Activated naive CD8-positive, alpha-beta T cell treated with anti-CD3 and anti-CD28 coated beads, Interleukin-2, amount 10 ng/mL, durations not matched to agents 7 days and 5 days (primary cell): ENCODE measurements at regions not wholly inside any gene's neighbourhood (a gene's known extent, or its start where the extent isn't known, plus 50 kb on each side); places are given as distances from the start of the nearest gene placed in this dataset.
"Not testable (repeated sequence)": the region's sequence is repeated elsewhere in the genome, so short reads cannot be mapped to it uniquely, and the experiment has no call there.

Source experiments
- ATAC-seq: fragments of 150-1000 bp; cut with Tn5 transposase; one replicate; pipeline ENCODE4 v1.10.0; 2021; ENCODE audit warnings: low read depth, moderate library complexity
- POLR2A ChIA-PET: fragments of 350-600 bp; sonication (Branson Sonifier 250); formaldehyde crosslinking; loops from one replicate; lab custom pipeline; 2021; ENCODE audit warnings: antibody characterized with exemption; lab: Charles Lee
- DNase-seq: peaks from one replicate; pipeline ENCODE4 v3.0.0; 2021
- H3K27ac Mint-ChIP-seq: one replicate; pipeline ENCODE4 v1.8.0; 2022; ENCODE audit warnings: mild to moderate bottlenecking, mixed read lengths
- H3K27me3 Mint-ChIP-seq: one replicate; pipeline ENCODE4 v1.8.0; 2022; ENCODE audit warnings: mild to moderate bottlenecking, moderate library complexity, mixed read lengths
- H3K36me3 Mint-ChIP-seq: one replicate; pipeline ENCODE4 v1.8.0; 2021; ENCODE audit warnings: mild to moderate bottlenecking, mixed read lengths
- H3K4me1 Mint-ChIP-seq: one replicate; pipeline ENCODE4 v1.8.0; 2021; ENCODE audit warnings: mixed read lengths
- H3K4me3 Mint-ChIP-seq: one replicate; pipeline ENCODE4 v1.8.0; 2022; ENCODE audit warnings: mild to moderate bottlenecking, moderate library complexity, mixed read lengths
- H3K9me3 Mint-ChIP-seq: one replicate; pipeline ENCODE4 v1.8.0; 2021; ENCODE audit warnings: mixed read lengths

GRCh38 chr14:19204827-19205226 is 229.3 kb downstream of the POTEG start:
- H3K27me3 Mint-ChIP-seq, H3K9me3 Mint-ChIP-seq, ATAC-seq, DNase-seq, H3K36me3 Mint-ChIP-seq, POLR2A ChIA-PET, H3K4me3 Mint-ChIP-seq, H3K27ac Mint-ChIP-seq, H3K4me1 Mint-ChIP-seq: not testable (repeated sequence)

GRCh38 chr14:19216480-19216879 is 217.7 kb downstream of the POTEG start:
- H3K27ac Mint-ChIP-seq, POLR2A ChIA-PET, DNase-seq, H3K27me3 Mint-ChIP-seq, H3K36me3 Mint-ChIP-seq, ATAC-seq, H3K4me3 Mint-ChIP-seq, H3K9me3 Mint-ChIP-seq, H3K4me1 Mint-ChIP-seq: not testable (repeated sequence)

- H3K4me1 Mint-ChIP-seq, H3K9me3 Mint-ChIP-seq, ATAC-seq, DNase-seq, H3K36me3 Mint-ChIP-seq, POLR2A ChIA-PET, H3K4me3 Mint-ChIP-seq, H3K27me3 Mint-ChIP-seq, H3K27ac Mint-ChIP-seq: not testable (repeated sequence)
Observed at GRCh38 chr14:19219423-19219822, 214.7 kb downstream of the POTEG start.

GRCh38 chr14:19231421-19231820 is 202.7 kb downstream of the POTEG start:
- H3K27ac Mint-ChIP-seq, H3K36me3 Mint-ChIP-seq, DNase-seq, POLR2A ChIA-PET, ATAC-seq, H3K27me3 Mint-ChIP-seq, H3K4me1 Mint-ChIP-seq, H3K4me3 Mint-ChIP-seq, H3K9me3 Mint-ChIP-seq: not testable (repeated sequence)

DNA sequence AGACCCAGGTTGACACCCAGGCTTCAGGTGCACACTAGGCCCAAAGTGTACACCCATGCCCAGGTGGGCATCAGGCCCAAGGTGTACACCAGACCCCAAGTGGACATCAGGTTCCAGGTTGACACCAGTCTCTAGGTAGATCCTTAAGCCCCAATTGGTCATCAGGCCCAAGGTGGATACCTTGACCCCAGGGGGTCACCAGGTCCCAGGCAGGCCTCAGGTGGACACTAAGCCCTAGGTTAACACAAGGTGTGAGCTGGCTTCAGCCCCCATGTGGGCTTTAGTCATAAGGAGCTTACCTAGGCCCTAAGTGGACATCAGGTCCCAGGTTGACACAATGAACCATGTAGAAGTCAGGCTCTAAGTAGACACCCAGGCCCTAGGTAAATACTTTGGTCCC is 200.1 kb downstream of the POTEG start:
- H3K4me1 Mint-ChIP-seq, H3K27me3 Mint-ChIP-seq, H3K9me3 Mint-ChIP-seq, POLR2A ChIA-PET, H3K36me3 Mint-ChIP-seq, ATAC-seq, H3K4me3 Mint-ChIP-seq, H3K27ac Mint-ChIP-seq, DNase-seq: not testable (repeated sequence)

DNA sequence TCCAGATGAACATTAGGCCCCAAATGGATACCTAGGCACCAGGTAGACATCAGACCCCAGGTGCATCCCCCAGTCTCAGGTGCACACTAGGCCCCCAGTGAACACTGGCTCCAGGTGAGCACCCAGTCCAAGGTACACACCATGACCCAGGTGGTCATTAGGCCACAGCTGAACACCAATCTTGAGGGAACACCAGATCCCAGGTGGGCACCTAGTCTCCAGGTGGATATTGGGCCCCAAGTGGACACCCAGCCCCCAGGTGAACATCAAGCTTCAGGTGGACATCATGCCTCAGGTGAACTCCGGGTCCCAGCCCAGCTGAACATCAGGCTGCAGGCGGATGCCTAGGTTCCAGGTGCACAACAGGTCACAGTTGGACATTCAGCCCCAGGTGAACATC is 196.5 kb downstream of the POTEG start:
- ATAC-seq, H3K36me3 Mint-ChIP-seq, H3K9me3 Mint-ChIP-seq, H3K4me1 Mint-ChIP-seq, POLR2A ChIA-PET, H3K4me3 Mint-ChIP-seq, DNase-seq, H3K27me3 Mint-ChIP-seq, H3K27ac Mint-ChIP-seq: not testable (repeated sequence)

- H3K36me3 Mint-ChIP-seq, H3K4me3 Mint-ChIP-seq, ATAC-seq, H3K4me1 Mint-ChIP-seq, H3K27me3 Mint-ChIP-seq, POLR2A ChIA-PET, H3K27ac Mint-ChIP-seq, H3K9me3 Mint-ChIP-seq, DNase-seq: not testable (repeated sequence)
Observed at GRCh38 chr14:19238584-19238983, 195.6 kb downstream of the POTEG start.

GRCh38 chr14:19239981-19240380 is 194.2 kb downstream of the POTEG start:
- H3K4me3 Mint-ChIP-seq, H3K9me3 Mint-ChIP-seq, H3K27me3 Mint-ChIP-seq, ATAC-seq, DNase-seq, POLR2A ChIA-PET, H3K36me3 Mint-ChIP-seq, H3K4me1 Mint-ChIP-seq, H3K27ac Mint-ChIP-seq: not testable (repeated sequence)

DNA sequence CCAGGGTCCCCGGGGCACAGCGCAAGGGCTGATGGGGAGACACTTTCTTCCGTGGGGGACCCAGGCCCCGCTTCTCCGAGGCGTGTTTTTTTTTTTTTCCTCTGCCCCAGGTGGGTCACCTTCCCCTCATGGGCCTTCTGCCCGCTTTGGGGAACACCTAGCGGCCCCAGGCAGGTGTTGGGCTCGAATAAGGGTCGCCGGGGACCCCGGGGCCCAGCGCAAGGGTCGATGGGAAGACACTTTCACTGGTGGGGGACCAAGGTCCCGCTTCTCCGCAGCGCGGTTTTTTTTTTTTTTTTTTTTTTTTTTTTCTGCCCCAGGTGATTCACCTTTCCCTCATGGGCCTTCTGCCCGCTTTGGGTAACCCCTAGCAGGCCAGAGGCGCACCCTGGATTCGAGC is 193.8 kb downstream of the POTEG start:
- H3K9me3 Mint-ChIP-seq, H3K27me3 Mint-ChIP-seq, H3K27ac Mint-ChIP-seq, H3K4me3 Mint-ChIP-seq, DNase-seq, H3K4me1 Mint-ChIP-seq, H3K36me3 Mint-ChIP-seq, ATAC-seq, POLR2A ChIA-PET: not testable (repeated sequence)

GRCh38 chr14:19241451-19241850 is 192.7 kb downstream of the POTEG start:
- H3K27me3 Mint-ChIP-seq, POLR2A ChIA-PET, H3K9me3 Mint-ChIP-seq, H3K27ac Mint-ChIP-seq, ATAC-seq, H3K36me3 Mint-ChIP-seq, DNase-seq, H3K4me3 Mint-ChIP-seq, H3K4me1 Mint-ChIP-seq: not testable (repeated sequence)

- ATAC-seq, H3K27ac Mint-ChIP-seq, POLR2A ChIA-PET, H3K36me3 Mint-ChIP-seq, DNase-seq, H3K4me3 Mint-ChIP-seq, H3K4me1 Mint-ChIP-seq, H3K9me3 Mint-ChIP-seq, H3K27me3 Mint-ChIP-seq: not testable (repeated sequence)
Observed at GRCh38 chr14:19242529-19242928, 191.6 kb downstream of the POTEG start.

DNA sequence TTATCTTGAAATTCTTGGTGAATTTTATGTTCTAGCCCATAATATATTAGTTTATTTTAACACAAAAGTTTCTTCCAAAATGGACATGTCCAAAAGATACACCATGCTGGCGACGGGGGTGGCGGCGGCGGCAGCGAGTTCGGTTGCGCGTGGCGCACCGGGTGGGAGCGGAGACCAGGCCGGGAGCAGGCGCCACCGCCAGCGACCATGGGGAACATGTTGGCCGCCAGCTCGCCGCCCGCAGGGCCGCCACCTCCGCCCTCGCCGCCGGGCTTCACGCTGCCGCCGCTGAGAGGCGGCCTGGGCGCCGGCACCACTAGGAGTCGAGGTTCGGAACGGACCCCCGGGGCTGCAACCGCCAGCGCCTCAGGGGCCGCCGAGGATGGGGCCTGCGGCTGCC is 167.2 kb downstream of the POTEG start:
- ATAC-seq, H3K36me3 Mint-ChIP-seq, H3K9me3 Mint-ChIP-seq, H3K4me3 Mint-ChIP-seq, H3K27me3 Mint-ChIP-seq, H3K27ac Mint-ChIP-seq, H3K4me1 Mint-ChIP-seq, POLR2A ChIA-PET, DNase-seq: not testable (repeated sequence)

DNA sequence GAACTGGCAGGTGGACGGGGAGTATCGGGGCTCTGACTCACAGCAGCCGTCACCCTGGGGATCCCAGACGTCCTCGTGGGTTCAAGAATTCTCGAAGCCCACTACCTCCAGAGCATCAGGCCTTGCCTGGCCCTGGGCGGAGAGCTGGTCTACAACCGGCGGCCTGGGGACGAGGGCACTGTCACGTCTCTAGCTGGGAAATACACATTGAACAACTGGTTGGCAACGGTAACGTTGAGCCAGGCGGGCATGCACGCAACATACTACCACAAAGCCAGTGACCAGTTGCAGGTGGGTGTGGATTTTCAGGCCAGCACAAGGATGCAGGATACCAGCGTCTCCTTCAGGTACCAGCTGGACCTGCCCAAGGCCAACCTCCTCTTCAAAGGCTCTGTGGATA is 166.5 kb downstream of the POTEG start:
- DNase-seq: peak; percentile 17
- H3K27ac Mint-ChIP-seq, ATAC-seq, H3K36me3 Mint-ChIP-seq, H3K4me3 Mint-ChIP-seq, H3K9me3 Mint-ChIP-seq, POLR2A ChIA-PET, H3K27me3 Mint-ChIP-seq, H3K4me1 Mint-ChIP-seq: not testable (repeated sequence)

DNA sequence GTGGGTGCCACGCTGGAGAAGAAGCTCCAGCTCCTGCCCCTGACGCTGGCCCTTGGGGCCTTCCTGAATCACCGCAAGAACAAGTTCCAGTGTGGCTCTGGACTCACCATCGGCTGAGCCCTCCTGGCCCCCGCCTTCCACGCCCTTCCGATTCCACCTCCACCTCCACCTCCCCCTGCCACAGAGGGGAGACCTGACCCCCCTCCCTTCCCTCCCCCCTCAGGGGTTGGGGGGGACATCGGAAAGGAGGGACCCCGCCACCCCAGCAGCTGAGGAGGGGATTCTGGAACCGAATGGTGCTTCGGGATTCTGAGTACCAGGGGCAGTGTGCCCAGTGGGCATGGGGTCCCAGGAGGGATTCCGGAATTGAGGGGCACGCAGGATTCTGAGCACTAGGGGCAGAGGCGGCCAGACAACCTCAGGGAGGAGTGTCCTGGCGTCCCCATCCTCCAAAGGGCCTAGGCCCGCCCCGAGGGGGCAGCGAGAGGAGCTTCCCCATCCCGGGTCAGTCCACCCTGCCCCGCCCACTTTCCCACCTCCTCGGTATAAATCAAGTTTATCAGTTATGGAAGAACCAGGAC is 166.0 kb downstream of the POTEG start:
- H3K36me3 Mint-ChIP-seq, DNase-seq, POLR2A ChIA-PET, H3K4me3 Mint-ChIP-seq, H3K9me3 Mint-ChIP-seq, H3K4me1 Mint-ChIP-seq, H3K27ac Mint-ChIP-seq, H3K27me3 Mint-ChIP-seq, ATAC-seq: not testable (repeated sequence)

DNA sequence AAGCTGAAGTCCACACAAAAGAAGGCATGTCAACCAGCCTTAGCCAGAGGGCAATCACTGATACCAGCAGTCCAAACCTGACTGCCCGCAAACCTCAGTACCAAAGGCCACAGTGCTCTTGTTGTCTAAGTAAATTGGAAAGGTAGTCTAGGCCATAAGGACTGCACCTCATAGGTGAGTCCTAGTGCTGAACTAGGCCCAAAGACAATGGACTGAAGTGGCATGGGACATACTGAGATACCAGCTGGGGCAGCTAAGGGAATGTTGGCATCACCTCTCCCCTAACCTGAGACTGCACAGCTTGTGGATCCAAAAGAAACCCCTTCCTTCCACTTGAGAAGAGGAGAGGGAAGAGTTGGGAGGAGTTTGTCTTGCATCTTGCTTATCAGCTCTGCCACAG is 161.9 kb downstream of the POTEG start:
- POLR2A ChIA-PET, DNase-seq, H3K27ac Mint-ChIP-seq: not testable (repeated sequence)

More for the DNA sequence above, 161.9 kb downstream of the POTEG start:
- not testable (repeated sequence) for ATAC-seq, H3K36me3 Mint-ChIP-seq, H3K4me3 Mint-ChIP-seq, H3K9me3 Mint-ChIP-seq, H3K4me1 Mint-ChIP-seq, H3K27me3 Mint-ChIP-seq
